ENCODE measurements at regions not wholly inside any gene's neighbourhood (a gene's known extent, or its start where the extent isn't known, plus 50 kb on each side); places are given as distances from the start of the nearest gene placed in this dataset.
"Not testable (repeated sequence)": the region's sequence is repeated elsewhere in the genome, so short reads cannot be mapped to it uniquely, and the experiment has no call there.

GRCh38 chr3:74021449-74021848, 396.7 kb upstream of the PDZRN3 start:
- H3K9me3 ChIP-seq (ENCODE audit: control insufficient read depth, insufficient read depth, low read length): no peaks in the 10 kb centered on the region
- WGBS (ENCODE audit: insufficient coverage, insufficient read length): 100% methylated on average over 2 of the region's 2 CpGs
- H3K4me3 ChIP-seq (ENCODE audit: low read length): no peak overlapping the region
- H3K36me3 ChIP-seq (ENCODE audit: control insufficient read depth, insufficient read depth, low read length): no peaks in the 10 kb centered on the region
- no peaks in the 10 kb centered on the region for H3K27me3 ChIP-seq (ENCODE audit: control insufficient read depth, insufficient read depth, low read length)
- H3K27ac ChIP-seq (ENCODE audit: low read length): no peak overlapping the region
- H3K4me1 ChIP-seq (ENCODE audit: control insufficient read depth, insufficient read depth, low read length): no peaks in the 10 kb centered on the region
- no peak for DNase-seq (ENCODE audit: low read depth, low spot score)

GRCh38 chr3:74009961-74010844, 385.5 kb upstream of the PDZRN3 start:
- Histone ChIP-seq H3K4me1 (ENCODE audit: control insufficient read depth, insufficient read depth, low read length) (peaks cover 2% of the 10 kb centered on the region; the same call in 1 of the 2 replicates), H3K27ac (ENCODE audit: low read length) (no peak overlapping the region), H3K27me3 (ENCODE audit: control insufficient read depth, insufficient read depth, low read length) (no peaks in the 10 kb centered on the region), H3K36me3 (ENCODE audit: control insufficient read depth, insufficient read depth, low read length) (no peaks in the 10 kb centered on the region), H3K9me3 (ENCODE audit: control insufficient read depth, insufficient read depth, low read length) (no peaks in the 10 kb centered on the region), H3K4me3 (ENCODE audit: low read length) (no peak overlapping the region)
- DNase-seq (ENCODE audit: low read depth, low spot score): no peak
- no CpG with 5 or more reads among the region's 4 CpGs for WGBS (ENCODE audit: insufficient coverage, insufficient read length)

- Histone ChIP-seq H3K4me3 (ENCODE audit: low read length) (no peak overlapping the region), H3K4me1 (ENCODE audit: control insufficient read depth, insufficient read depth, low read length) (no peaks in the 10 kb centered on the region), H3K9me3 (ENCODE audit: control insufficient read depth, insufficient read depth, low read length) (no peaks in the 10 kb centered on the region), H3K27me3 (ENCODE audit: control insufficient read depth, insufficient read depth, low read length) (no peaks in the 10 kb centered on the region), H3K36me3 (ENCODE audit: control insufficient read depth, insufficient read depth, low read length) (no peaks in the 10 kb centered on the region), H3K27ac (ENCODE audit: low read length) (no peak overlapping the region)
- DNase-seq (ENCODE audit: low read depth, low spot score): no peak
- no CpG with 5 or more reads among the region's 3 CpGs for WGBS (ENCODE audit: insufficient coverage, insufficient read length)
These were observed 379.6 kb upstream of the PDZRN3 start for GRCh38 chr3:74004386-74004785.

GRCh38 chr3:74003734-74004133, 379.0 kb upstream of the PDZRN3 start:
- H3K9me3 ChIP-seq (ENCODE audit: control insufficient read depth, insufficient read depth, low read length): no peaks in the 10 kb centered on the region
- H3K27ac ChIP-seq (ENCODE audit: low read length): no peak overlapping the region
- no peaks in the 10 kb centered on the region for H3K27me3 ChIP-seq (ENCODE audit: control insufficient read depth, insufficient read depth, low read length)
- no peaks in the 10 kb centered on the region for H3K36me3 ChIP-seq (ENCODE audit: control insufficient read depth, insufficient read depth, low read length)
- WGBS (ENCODE audit: insufficient coverage, insufficient read length): no CpG with 5 or more reads among the region's 5 CpGs
- no peak for DNase-seq (ENCODE audit: low read depth, low spot score)
- H3K4me1 ChIP-seq (ENCODE audit: control insufficient read depth, insufficient read depth, low read length): no peaks in the 10 kb centered on the region
- H3K4me3 ChIP-seq (ENCODE audit: low read length): no peak overlapping the region

GRCh38 chr3:74001436-74001835, 376.7 kb upstream of the PDZRN3 start:
- no peaks in the 10 kb centered on the region for H3K36me3 ChIP-seq (ENCODE audit: control insufficient read depth, insufficient read depth, low read length)
- H3K27ac ChIP-seq (ENCODE audit: low read length): no peak overlapping the region
- H3K27me3 ChIP-seq (ENCODE audit: control insufficient read depth, insufficient read depth, low read length): no peaks in the 10 kb centered on the region
- no peaks in the 10 kb centered on the region for H3K9me3 ChIP-seq (ENCODE audit: control insufficient read depth, insufficient read depth, low read length)
- WGBS (ENCODE audit: insufficient coverage, insufficient read length): no CpG with 5 or more reads among the region's 2 CpGs
- no peak overlapping the region for H3K4me3 ChIP-seq (ENCODE audit: low read length)
- DNase-seq (ENCODE audit: low read depth, low spot score): no peak
- H3K4me1 ChIP-seq (ENCODE audit: control insufficient read depth, insufficient read depth, low read length): no peaks in the 10 kb centered on the region

- WGBS (ENCODE audit: insufficient coverage, insufficient read length): no CpG with 5 or more reads among the region's 1 CpG
- Histone ChIP-seq H3K36me3 (ENCODE audit: control insufficient read depth, insufficient read depth, low read length) (no peaks in the 10 kb centered on the region), H3K27ac (ENCODE audit: low read length) (no peak overlapping the region), H3K27me3 (ENCODE audit: control insufficient read depth, insufficient read depth, low read length) (no peaks in the 10 kb centered on the region), H3K9me3 (ENCODE audit: control insufficient read depth, insufficient read depth, low read length) (no peaks in the 10 kb centered on the region), H3K4me3 (ENCODE audit: low read length) (no peak overlapping the region), H3K4me1 (ENCODE audit: control insufficient read depth, insufficient read depth, low read length) (no peaks in the 10 kb centered on the region)
- DNase-seq (ENCODE audit: low read depth, low spot score): no peak
These were observed 376.0 kb upstream of the PDZRN3 start for GRCh38 chr3:74000725-74001124.

- no peaks in the 10 kb centered on the region for H3K4me1 ChIP-seq (ENCODE audit: control insufficient read depth, insufficient read depth, low read length)
- H3K4me3 ChIP-seq (ENCODE audit: low read length): no peak overlapping the region
- H3K36me3 ChIP-seq (ENCODE audit: control insufficient read depth, insufficient read depth, low read length): no peaks in the 10 kb centered on the region
- DNase-seq (ENCODE audit: low read depth, low spot score): no peak
- WGBS (ENCODE audit: insufficient coverage, insufficient read length): no CpG with 5 or more reads among the region's 1 CpG
- no peak overlapping the region for H3K27ac ChIP-seq (ENCODE audit: low read length)
- no peaks in the 10 kb centered on the region for H3K9me3 ChIP-seq (ENCODE audit: control insufficient read depth, insufficient read depth, low read length)
- H3K27me3 ChIP-seq (ENCODE audit: control insufficient read depth, insufficient read depth, low read length): no peaks in the 10 kb centered on the region
These were observed 374.8 kb upstream of the PDZRN3 start for GRCh38 chr3:73999501-73999900.

- DNase-seq (ENCODE audit: low read depth, low spot score); H3K4me3 ChIP-seq (ENCODE audit: low read length): not testable (repeated sequence)
These were observed 365.9 kb upstream of the PDZRN3 start for GRCh38 chr3:73990691-73991090.

GRCh38 chr3:73966733-73967132, 342.0 kb upstream of the PDZRN3 start:
- no peak overlapping the region for H3K4me3 ChIP-seq (ENCODE audit: low read length)
- no CpG with 5 or more reads among the region's 4 CpGs for WGBS (ENCODE audit: insufficient coverage, insufficient read length)

More at GRCh38 chr3:73990691-73991090, 365.9 kb upstream of the PDZRN3 start:
- not testable (repeated sequence) for H3K36me3 ChIP-seq (ENCODE audit: control insufficient read depth, insufficient read depth, low read length); H3K27ac ChIP-seq (ENCODE audit: low read length); H3K9me3 ChIP-seq (ENCODE audit: control insufficient read depth, insufficient read depth, low read length); H3K4me1 ChIP-seq (ENCODE audit: control insufficient read depth, insufficient read depth, low read length); H3K27me3 ChIP-seq (ENCODE audit: control insufficient read depth, insufficient read depth, low read length)
- no CpG with 5 or more reads among the region's 19 CpGs for WGBS (ENCODE audit: insufficient coverage, insufficient read length)

GRCh38 chr3:73964818-73965217, 340.1 kb upstream of the PDZRN3 start:
- H3K27ac ChIP-seq (ENCODE audit: low read length): no peak overlapping the region
- no peaks in the 10 kb centered on the region for H3K4me1 ChIP-seq (ENCODE audit: control insufficient read depth, insufficient read depth, low read length)
- WGBS (ENCODE audit: insufficient coverage, insufficient read length): no CpG with 5 or more reads among the region's 1 CpG
- no peaks in the 10 kb centered on the region for H3K9me3 ChIP-seq (ENCODE audit: control insufficient read depth, insufficient read depth, low read length)
- H3K36me3 ChIP-seq (ENCODE audit: control insufficient read depth, insufficient read depth, low read length): no peaks in the 10 kb centered on the region
- DNase-seq (ENCODE audit: low read depth, low spot score): no peak
- H3K4me3 ChIP-seq (ENCODE audit: low read length): no peak overlapping the region
- H3K27me3 ChIP-seq (ENCODE audit: control insufficient read depth, insufficient read depth, low read length): no peaks in the 10 kb centered on the region

More at GRCh38 chr3:73966733-73967132, 342.0 kb upstream of the PDZRN3 start:
- Histone ChIP-seq H3K27me3 (ENCODE audit: control insufficient read depth, insufficient read depth, low read length) (no peaks in the 10 kb centered on the region), H3K36me3 (ENCODE audit: control insufficient read depth, insufficient read depth, low read length) (no peaks in the 10 kb centered on the region), H3K4me1 (ENCODE audit: control insufficient read depth, insufficient read depth, low read length) (no peaks in the 10 kb centered on the region), H3K9me3 (ENCODE audit: control insufficient read depth, insufficient read depth, low read length) (no peaks in the 10 kb centered on the region), H3K27ac (ENCODE audit: low read length) (no peak overlapping the region)
- DNase-seq (ENCODE audit: low read depth, low spot score): no peak
